Muscle layer of duodenum (tissue), 2 donors: ENCODE measurements at regions not wholly inside any gene's neighbourhood (a gene's known extent, or its start where the extent isn't known, plus 50 kb on each side); places are given as distances from the start of the nearest gene placed in this dataset.

Experiments
- H3K27ac ChIP-seq: one replicate; pipeline ENCODE4 v1.7.0; 2013; ENCODE audit warnings: mild to moderate bottlenecking, low read length
- H3K27me3 ChIP-seq: one replicate; pipeline ENCODE4 v1.7.0; 2013; ENCODE audit warnings: low read depth, mild to moderate bottlenecking, control low read depth, low read length
- H3K36me3 ChIP-seq, 2 donors: one replicate each; pipeline ENCODE4 v1.7.0; 2013; ENCODE audit warnings: low read length in 2 of 2, control low read depth in 1 of 2, mild to moderate bottlenecking in 1 of 2; ENCODE audit not compliant: insufficient read depth in 2 of 2, control insufficient read depth in 1 of 2
- H3K4me1 ChIP-seq, 2 donors: one replicate each; pipeline ENCODE4 v1.7.0; 2013; ENCODE audit warnings: low read length in 2 of 2, mild to moderate bottlenecking in 2 of 2, control low read depth in 1 of 2, moderate library complexity in 1 of 2; ENCODE audit not compliant: insufficient read depth in 2 of 2, control insufficient read depth in 1 of 2
- H3K4me3 ChIP-seq, 2 donors: one replicate each; pipeline ENCODE4 v1.7.0; 2013; ENCODE audit warnings: low read length in 2 of 2, low read depth in 1 of 2, mild to moderate bottlenecking in 1 of 2
- H3K9me3 ChIP-seq, 2 donors: one replicate each; pipeline ENCODE4 v1.7.0; 2013; ENCODE audit warnings: low read length in 2 of 2, control low read depth in 1 of 2, mild to moderate bottlenecking in 1 of 2; ENCODE audit not compliant: control insufficient read depth in 1 of 2
- donor health status: healthy.

DNA sequence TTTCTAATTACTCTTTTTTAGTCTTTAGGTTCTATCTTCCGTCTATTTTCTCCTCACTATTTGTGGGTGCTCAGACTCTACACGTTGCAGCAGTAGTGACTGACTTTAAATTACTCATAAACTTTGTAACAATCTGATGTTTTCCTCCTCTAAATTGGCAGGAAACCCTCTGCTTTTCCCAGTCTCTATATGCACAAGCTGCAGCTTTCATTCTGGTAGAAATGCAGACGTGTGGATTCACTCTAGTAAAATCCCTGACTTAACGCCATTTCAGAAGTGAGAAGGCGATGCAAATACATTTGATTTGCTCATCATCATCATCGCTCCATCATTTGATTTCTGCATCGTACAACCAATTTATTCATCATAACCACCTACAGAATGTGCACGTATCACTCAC is 561.0 kb upstream of the ZFHX3 start:
- no peak overlapping the region for H3K4me3 ChIP-seq
- peaks cover 3% of the 10 kb centered on the region for H3K27me3 ChIP-seq
- H3K4me1 ChIP-seq: no peaks in the 10 kb centered on the region
- no peaks in the 10 kb centered on the region for H3K36me3 ChIP-seq
- no peak overlapping the region for H3K27ac ChIP-seq
- no peaks in the 10 kb centered on the region for H3K9me3 ChIP-seq

GRCh38 chr16:73605309-73605708 is 557.4 kb upstream of the ZFHX3 start:
- H3K36me3 ChIP-seq: no peaks in the 10 kb centered on the region
- no peak overlapping the region for H3K27ac ChIP-seq
- no peak overlapping the region for H3K4me3 ChIP-seq
- peaks cover 3% of the 10 kb centered on the region for H3K27me3 ChIP-seq
- no peaks in the 10 kb centered on the region for H3K9me3 ChIP-seq
- H3K4me1 ChIP-seq: no peaks in the 10 kb centered on the region

GRCh38 chr16:73601911-73602310 is 554.0 kb upstream of the ZFHX3 start:
- Histone ChIP-seq H3K27ac (no peak overlapping the region), H3K36me3 (no peaks in the 10 kb centered on the region), H3K4me1 (no peaks in the 10 kb centered on the region), H3K4me3 (no peak overlapping the region), H3K9me3 (no peaks in the 10 kb centered on the region), H3K27me3 (no peaks in the 10 kb centered on the region)

- H3K4me3 ChIP-seq: no peak overlapping the region
- H3K27me3 ChIP-seq: no peaks in the 10 kb centered on the region
- no peaks in the 10 kb centered on the region for H3K9me3 ChIP-seq
- no peaks in the 10 kb centered on the region for H3K36me3 ChIP-seq
- no peaks in the 10 kb centered on the region for H3K4me1 ChIP-seq
- no peak overlapping the region for H3K27ac ChIP-seq
Observed at GRCh38 chr16:73599870-73600269, 551.9 kb upstream of the ZFHX3 start.

DNA sequence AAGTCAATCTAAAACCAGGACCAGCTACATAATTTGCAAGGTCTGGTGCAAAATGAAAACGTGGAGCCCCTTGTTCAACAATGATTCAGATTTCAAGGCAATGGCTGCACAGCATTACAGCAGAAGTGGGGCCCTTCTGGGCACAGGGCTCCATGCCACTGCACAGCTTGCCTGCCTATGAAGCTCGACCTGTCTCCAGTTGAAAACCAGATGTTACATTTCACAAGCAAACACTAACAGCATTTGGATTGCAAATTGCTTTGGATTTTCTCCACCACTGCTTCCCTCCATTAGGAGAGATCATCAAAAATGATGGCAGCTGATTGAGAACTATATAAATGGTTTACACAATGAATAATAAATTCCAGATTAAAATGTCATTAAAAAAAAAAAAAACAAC is 551.4 kb upstream of the ZFHX3 start:
- Histone ChIP-seq H3K4me3 (no peak overlapping the region), H3K4me1 (no peaks in the 10 kb centered on the region), H3K27ac (no peak overlapping the region), H3K36me3 (no peaks in the 10 kb centered on the region), H3K9me3 (no peaks in the 10 kb centered on the region), H3K27me3 (no peaks in the 10 kb centered on the region)

GRCh38 chr16:73584157-73584556 is 536.2 kb upstream of the ZFHX3 start:
- Histone ChIP-seq H3K27me3 (no peaks in the 10 kb centered on the region), H3K4me3 (no peak overlapping the region)

GRCh38 chr16:73572135-73572828 is 524.4 kb upstream of the ZFHX3 start:
- H3K27ac ChIP-seq: no peak overlapping the region
- no peaks in the 10 kb centered on the region for H3K9me3 ChIP-seq
- H3K4me1 ChIP-seq: no peaks in the 10 kb centered on the region
- no peak overlapping the region for H3K4me3 ChIP-seq
- H3K27me3 ChIP-seq: no peaks in the 10 kb centered on the region
- no peaks in the 10 kb centered on the region for H3K36me3 ChIP-seq

More at GRCh38 chr16:73584157-73584556, 536.2 kb upstream of the ZFHX3 start:
- H3K36me3 ChIP-seq: no peaks in the 10 kb centered on the region
- H3K9me3 ChIP-seq: no peaks in the 10 kb centered on the region
- H3K27ac ChIP-seq: no peak overlapping the region
- H3K4me1 ChIP-seq: no peaks in the 10 kb centered on the region

GRCh38 chr16:73569266-73569980 is 521.5 kb upstream of the ZFHX3 start:
- H3K9me3 ChIP-seq: no peaks in the 10 kb centered on the region
- no peaks in the 10 kb centered on the region for H3K4me1 ChIP-seq
- no peaks in the 10 kb centered on the region for H3K27me3 ChIP-seq
- no peak overlapping the region for H3K27ac ChIP-seq
- no peak overlapping the region for H3K4me3 ChIP-seq
- no peaks in the 10 kb centered on the region for H3K36me3 ChIP-seq

DNA sequence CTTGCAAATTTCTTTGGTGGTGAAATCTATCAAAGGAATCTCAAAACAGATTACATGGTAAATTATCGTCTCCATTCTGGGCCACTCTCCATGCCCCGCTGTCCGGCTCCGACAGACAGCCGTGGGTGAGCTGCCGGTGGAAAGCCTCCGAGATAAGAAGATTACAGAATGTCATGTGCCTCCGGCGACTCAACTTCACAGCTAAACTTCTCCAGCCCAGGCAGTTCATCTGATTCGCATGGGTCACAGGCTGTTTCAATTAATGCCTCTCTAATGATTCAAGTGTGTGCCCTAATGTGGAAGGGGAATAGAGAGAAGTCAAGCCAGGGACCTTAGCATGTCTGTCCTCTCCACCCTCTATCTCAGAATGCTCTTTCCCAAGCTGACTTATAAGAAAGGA is 520.8 kb upstream of the ZFHX3 start:
- no peaks in the 10 kb centered on the region for H3K27me3 ChIP-seq
- no peaks in the 10 kb centered on the region for H3K36me3 ChIP-seq
- no peak overlapping the region for H3K4me3 ChIP-seq
- no peaks in the 10 kb centered on the region for H3K9me3 ChIP-seq
- no peaks in the 10 kb centered on the region for H3K4me1 ChIP-seq
- no peak overlapping the region for H3K27ac ChIP-seq

- H3K36me3 ChIP-seq: no peaks in the 10 kb centered on the region
- no peaks in the 10 kb centered on the region for H3K9me3 ChIP-seq
- H3K27ac ChIP-seq: no peak overlapping the region
- no peak overlapping the region for H3K4me3 ChIP-seq
- H3K4me1 ChIP-seq: no peaks in the 10 kb centered on the region
- H3K27me3 ChIP-seq: no peaks in the 10 kb centered on the region
Observed at GRCh38 chr16:73565925-73566324, 518.0 kb upstream of the ZFHX3 start.

DNA sequence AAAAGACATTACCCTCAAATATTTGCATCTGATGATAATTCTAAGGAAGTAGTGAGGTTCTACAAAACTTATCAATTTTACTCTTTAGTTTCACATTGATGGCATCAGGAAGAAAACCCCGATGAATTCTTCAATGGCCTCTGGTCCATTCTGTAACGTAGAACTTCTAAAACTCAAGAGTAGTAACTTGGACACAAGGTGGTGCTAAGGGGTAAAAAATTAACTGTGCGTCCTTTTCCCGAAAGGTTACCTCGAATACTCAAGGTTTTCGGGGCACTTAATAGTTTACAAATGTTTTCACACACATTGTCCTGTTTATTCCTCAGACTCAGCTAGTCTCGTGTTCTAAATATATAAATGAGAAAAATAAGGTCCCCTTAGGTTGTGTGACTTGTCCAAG is 517.3 kb upstream of the ZFHX3 start:
- Histone ChIP-seq H3K4me3 (no peak overlapping the region), H3K4me1 (no peaks in the 10 kb centered on the region), H3K27me3 (no peaks in the 10 kb centered on the region), H3K27ac (no peak overlapping the region), H3K36me3 (no peaks in the 10 kb centered on the region), H3K9me3 (no peaks in the 10 kb centered on the region)

- H3K27me3 ChIP-seq: no peaks in the 10 kb centered on the region
- H3K9me3 ChIP-seq: no peaks in the 10 kb centered on the region
- H3K4me1 ChIP-seq: no peaks in the 10 kb centered on the region
- no peak overlapping the region for H3K4me3 ChIP-seq
- no peak overlapping the region for H3K27ac ChIP-seq
- no peaks in the 10 kb centered on the region for H3K36me3 ChIP-seq
Observed at GRCh38 chr16:73563709-73564108, 515.8 kb upstream of the ZFHX3 start.
